CD14-positive monocyte (primary cell): ENCODE measurements at regions not wholly inside any gene's neighbourhood (a gene's known extent, or its start where the extent isn't known, plus 50 kb on each side); places are given as distances from the start of the nearest gene placed in this dataset.

Experiments used
- DNase-seq, 3 donors: peaks; one replicate each; pipeline ENCODE4 v3.0.0-alpha.2; 2011 to 2022
- H2AFZ ChIP-seq: 2 replicates; pipeline ENCODE4 v1.6.0; 2012; ENCODE audit warnings: mild to moderate bottlenecking, low read depth, low read length, inconsistent platforms; ENCODE audit not compliant: insufficient read depth, poor library complexity, severe bottlenecking
- H3K27ac ChIP-seq, 2 donors: 1 replicate in 1 of 2; 2 replicates in 1 of 2; pipeline ENCODE4 v1.5.1; 2012 to 2013; ENCODE audit warnings: low read length in 2 of 2, control low read depth in 1 of 2, inconsistent platforms in 1 of 2, low read depth in 1 of 2, mild to moderate bottlenecking in 1 of 2
- H3K27me3 ChIP-seq, 2 donors: one replicate each; pipeline versions ENCODE4 v1.6.0 to v1.6.1; 2011 to 2013; ENCODE audit warnings: low read length in 2 of 2; ENCODE audit not compliant: control insufficient read depth in 2 of 2, insufficient read depth in 2 of 2
- H3K36me3 ChIP-seq, 2 donors: replicated peaks in 1 of 2; 1 replicate in 1 of 2; 2 replicates in 1 of 2; pipeline versions ENCODE4 v1.5.1 to v1.6.1; 2012 to 2013; ENCODE audit warnings: low read length in 2 of 2, control low read depth in 1 of 2, inconsistent platforms in 1 of 2, mild to moderate bottlenecking in 1 of 2; ENCODE audit not compliant: insufficient read depth in 2 of 2, control insufficient read depth in 1 of 2
- H3K4me1 ChIP-seq, 2 donors: 1 replicate in 1 of 2; 2 replicates in 1 of 2; pipeline versions ENCODE4 v1.5.1 to v1.6.1; 2012 to 2013; ENCODE audit warnings: low read length in 2 of 2, control low read depth in 1 of 2, inconsistent platforms in 1 of 2, mild to moderate bottlenecking in 1 of 2, moderate library complexity in 1 of 2; ENCODE audit not compliant: insufficient read depth in 2 of 2, control insufficient read depth in 1 of 2
- H3K4me2 ChIP-seq: replicated peaks from 2 replicates; pipeline ENCODE3; 2012; ENCODE audit warnings: low read length, moderate library complexity, mild to moderate bottlenecking; ENCODE audit not compliant: poor library complexity, severe bottlenecking; ENCODE audit errors: extremely low read depth
- H3K4me3 ChIP-seq, 3 experiments: fragments of 200-600 bp in 1 of 3; sonication (generic) in 1 of 3; replicated peaks in 1 of 3; 1 replicate in 2 of 3; 2 replicates in 1 of 3; pipeline ENCODE4 v1.5.1; 2011 to 2013; ENCODE audit warnings: low read length in 3 of 3, mild to moderate bottlenecking in 3 of 3, control low read depth in 2 of 3, low read depth in 2 of 3, inconsistent platforms in 1 of 3, moderate library complexity in 1 of 3
- H3K79me2 ChIP-seq: 2 replicates; pipeline ENCODE4 v1.6.0; 2012; ENCODE audit warnings: mild to moderate bottlenecking, control low read depth, inconsistent platforms, low read length, moderate library complexity; ENCODE audit not compliant: insufficient read depth
- H3K9ac ChIP-seq: 2 replicates; pipeline ENCODE4 v1.6.0; 2017; ENCODE audit warnings: low read length, mild to moderate bottlenecking; ENCODE audit not compliant: insufficient read depth, poor library complexity, severe bottlenecking
- H3K9me3 ChIP-seq, 2 donors: replicated peaks in 1 of 2; 1 replicate in 1 of 2; 2 replicates in 1 of 2; pipeline versions ENCODE4 v1.5.1 to v1.6.1; 2012 to 2013; ENCODE audit warnings: low read length in 2 of 2, control low read depth in 1 of 2; ENCODE audit not compliant: control insufficient read depth in 1 of 2, insufficient read depth in 1 of 2
- H4K20me1 ChIP-seq: 2 replicates; pipeline ENCODE4 v1.6.0; 2012; ENCODE audit warnings: mild to moderate bottlenecking, low read length, control low read depth, moderate library complexity; ENCODE audit not compliant: insufficient read depth
- H3K27ac Mint-ChIP-seq, 7 donors: one replicate each; pipeline ENCODE4 v1.8.0; 2020; ENCODE audit warnings: mild to moderate bottlenecking in 7 of 7, mixed read lengths in 7 of 7, moderate library complexity in 6 of 7, inconsistent platforms in 2 of 7
- H3K27me3 Mint-ChIP-seq, 3 donors: one replicate each; pipeline ENCODE4 v1.8.0; 2021 to 2022; ENCODE audit warnings: low read depth in 3 of 3, mild to moderate bottlenecking in 3 of 3, mixed read lengths in 3 of 3, moderate library complexity in 3 of 3, inconsistent platforms in 1 of 3
- H3K36me3 Mint-ChIP-seq, 2 donors: one replicate each; pipeline ENCODE4 v1.8.0; 2020; ENCODE audit warnings: mixed read lengths in 2 of 2, inconsistent platforms in 1 of 2, mild to moderate bottlenecking in 1 of 2
- H3K4me1 Mint-ChIP-seq: one replicate; pipeline ENCODE4 v1.8.0; 2020; ENCODE audit warnings: mild to moderate bottlenecking, mixed read lengths
- H3K4me3 Mint-ChIP-seq, 2 donors: one replicate each; pipeline ENCODE4 v1.8.0; 2020; ENCODE audit warnings: mild to moderate bottlenecking in 2 of 2, mixed read lengths in 2 of 2, moderate library complexity in 1 of 2
- H3K9me3 Mint-ChIP-seq, 7 donors: one replicate each; pipeline ENCODE4 v1.8.0; 2020 to 2022; ENCODE audit warnings: mixed read lengths in 7 of 7, mild to moderate bottlenecking in 6 of 7, moderate library complexity in 6 of 7, inconsistent platforms in 2 of 7
- CTCF ChIP-seq: fragments of 200-600 bp; IDR thresholded peaks from one replicate; pipeline ENCODE4 v1.8.0; 2022; ENCODE audit warnings: antibody characterized with exemption, mild to moderate bottlenecking
- WGBS: methylation state at CpG from one replicate; pipeline ENCODE4 v1.1.5; 2013; ENCODE audit warnings: missing lambda C conversion rate; ENCODE audit not compliant: insufficient coverage; 5-methylcytosine and 5-hydroxymethylcytosine counted together
- intact Hi-C, 2 donors: fragments of 100-400 bp; cut with micrococcal nuclease; formaldehyde crosslinking; loops; one replicate each; pipeline versions ENCODE4 v1.15.0 to v1.15.1; 2023

- H3K4me1 Mint-ChIP-seq: no peaks in the 10 kb centered on the region
- no peak for DNase-seq
- 92% methylated on average over 3 of the region's 3 CpGs for whole genome bisulfite sequencing
- H3K9ac ChIP-seq: no peak overlapping the region
- no peaks in the 10 kb centered on the region for H4K20me1 ChIP-seq
- H3K4me2 ChIP-seq: no peak overlapping the region
- peaks cover 0 to 7% (median 2%) of the 10 kb centered on the region in 7 donors for H3K9me3 Mint-ChIP-seq
- H3K27me3 Mint-ChIP-seq: no peaks in the 10 kb centered on the region
- no peaks in the 10 kb centered on the region for H3K27me3 ChIP-seq
- no peaks in the 10 kb centered on the region for H3K4me1 ChIP-seq
- H3K27ac ChIP-seq: no peak overlapping the region
- H3K4me3 Mint-ChIP-seq: no peak overlapping the region
- TF ChIP-seq CTCF: no peak
- H3K79me2 ChIP-seq: no peaks in the 10 kb centered on the region
- H2AFZ ChIP-seq: no peak overlapping the region
- intact Hi-C loops: no loop called here
- H3K36me3 ChIP-seq: no peaks in the 10 kb centered on the region
- peak overlapping the region in 1 of 7 donors; percentile 37 for H3K27ac Mint-ChIP-seq
- no peak overlapping the region for H3K4me3 ChIP-seq
- H3K9me3 ChIP-seq: peaks cover 0 to 3% of the 10 kb centered on the region in 2 donors
- H3K36me3 Mint-ChIP-seq: no peaks in the 10 kb centered on the region
These were observed 556.7 kb upstream of the HTR1E start for GRCh38 chr6:86380571-86381125.

GRCh38 chr6:86357877-86358276 lies 579.5 kb upstream of the HTR1E start:
- no peak for DNase-seq
- Mint-ChIP-seq H3K9me3 (peaks cover 0 to 13% (median 3%) of the 10 kb centered on the region in 7 donors), H3K4me1 (no peaks in the 10 kb centered on the region), H3K36me3 (no peaks in the 10 kb centered on the region), H3K27me3 (no peaks in the 10 kb centered on the region), H3K4me3 (no peak overlapping the region), H3K27ac (no peak overlapping the region)
- TF ChIP-seq CTCF: no peak
- Histone ChIP-seq H3K9me3 (peaks cover 2 to 17% of the 10 kb centered on the region in 2 donors), H3K4me3 (no peak overlapping the region), H2AFZ (no peak overlapping the region), H4K20me1 (no peaks in the 10 kb centered on the region), H3K36me3 (no peaks in the 10 kb centered on the region), H3K4me1 (no peaks in the 10 kb centered on the region), H3K4me2 (no peak overlapping the region), H3K27me3 (no peaks in the 10 kb centered on the region), H3K27ac (no peak overlapping the region), H3K9ac (no peak overlapping the region), H3K79me2 (no peaks in the 10 kb centered on the region)
- intact Hi-C loops: no loop called here
- 80% methylated on average over 1 of the region's 4 CpGs for WGBS
